ENCODE measurements at regions not wholly inside any gene's neighbourhood (a gene's known extent, or its start where the extent isn't known, plus 50 kb on each side); places are given as distances from the start of the nearest gene placed in this dataset.

- Histone ChIP-seq H3K56ac (ENCODE audit: low read length) (peak overlapping the region; percentile 13), H3K36me3 (ENCODE audit: control insufficient read depth, insufficient read depth, low read length) (no peaks in the 10 kb centered on the region), H3K4me3 (ENCODE audit: low read length) (no peak overlapping the region), H3K9ac (ENCODE audit: low read length) (no peak overlapping the region), H3K4me2 (ENCODE audit: low read length) (no peak overlapping the region), H2BK5ac (ENCODE audit: low read length) (no peak overlapping the region), H3K79me1 (ENCODE audit: low read length) (no peaks in the 10 kb centered on the region), H3K23ac (ENCODE audit: low read length) (no peak overlapping the region), H2AK5ac (ENCODE audit: low read length) (no peak overlapping the region), H2BK120ac (ENCODE audit: low read depth, low read length) (no peak overlapping the region), H3K18ac (ENCODE audit: low read length) (no peak overlapping the region), H3K79me2 (ENCODE audit: control insufficient read depth, insufficient read depth, low read length) (no peaks in the 10 kb centered on the region), H4K5ac (ENCODE audit: low read length) (no peak overlapping the region), H3K27ac (ENCODE audit: low read depth, low read length) (no peak overlapping the region), H3K27me3 (ENCODE audit: insufficient read depth, low read length, poor library complexity) (no peaks in the 10 kb centered on the region), H3K4ac (ENCODE audit: low read depth, low read length) (no peak overlapping the region), H4K8ac (ENCODE audit: low read depth, low read length) (no peak overlapping the region), H2BK15ac (replicated peaks; ENCODE audit: low read depth) (no peak overlapping the region), H3K4me1 (ENCODE audit: control insufficient read depth, low read depth, low read length) (no peaks in the 10 kb centered on the region)
- DNase-seq: peak; percentile 90
- no CpG with 5 or more reads among the region's 16 CpGs for WGBS (ENCODE audit: extremely low coverage, insufficient coverage, low lambda C conversion rate)
Measured at GRCh38 chr7:67377939-67378862, 381.6 kb downstream of the TYW1 start.

- H3K79me1 ChIP-seq (ENCODE audit: low read length): no peaks in the 10 kb centered on the region
- H3K23ac ChIP-seq (ENCODE audit: low read length): no peak overlapping the region
- H3K36me3 ChIP-seq (ENCODE audit: control insufficient read depth, insufficient read depth, low read length): no peaks in the 10 kb centered on the region
- H3K27ac ChIP-seq (ENCODE audit: low read depth, low read length): no peak overlapping the region
- no peak overlapping the region for H4K8ac ChIP-seq (ENCODE audit: low read depth, low read length)
- no peak overlapping the region for H4K5ac ChIP-seq (ENCODE audit: low read length)
- H3K9ac ChIP-seq (ENCODE audit: low read length): no peak overlapping the region
- no CpG with 5 or more reads among the region's 4 CpGs for WGBS (ENCODE audit: extremely low coverage, insufficient coverage, low lambda C conversion rate)
- H2BK120ac ChIP-seq (ENCODE audit: low read depth, low read length): no peak overlapping the region
- no peak overlapping the region for H2BK15ac ChIP-seq (replicated peaks; ENCODE audit: low read depth)
- no peak overlapping the region for H2AK5ac ChIP-seq (ENCODE audit: low read length)
- H3K56ac ChIP-seq (ENCODE audit: low read length): no peak overlapping the region
- no peak overlapping the region for H3K18ac ChIP-seq (ENCODE audit: low read length)
- H3K4me1 ChIP-seq (ENCODE audit: control insufficient read depth, low read depth, low read length): no peaks in the 10 kb centered on the region
- no peak overlapping the region for H3K4me2 ChIP-seq (ENCODE audit: low read length)
- H3K4ac ChIP-seq (ENCODE audit: low read depth, low read length): no peak overlapping the region
- no peaks in the 10 kb centered on the region for H3K79me2 ChIP-seq (ENCODE audit: control insufficient read depth, insufficient read depth, low read length)
- H3K27me3 ChIP-seq (ENCODE audit: insufficient read depth, low read length, poor library complexity): no peaks in the 10 kb centered on the region
- DNase-seq: no peak
- H3K4me3 ChIP-seq (ENCODE audit: low read length): no peak overlapping the region
- H2BK5ac ChIP-seq (ENCODE audit: low read length): no peak overlapping the region
Measured at GRCh38 chr7:67380326-67380725, 383.7 kb downstream of the TYW1 start.

- Histone ChIP-seq H4K8ac (ENCODE audit: low read depth, low read length) (no peak overlapping the region), H4K5ac (ENCODE audit: low read length) (no peak overlapping the region), H2AK5ac (ENCODE audit: low read length) (no peak overlapping the region), H3K79me1 (ENCODE audit: low read length) (no peaks in the 10 kb centered on the region), H3K23ac (ENCODE audit: low read length) (no peak overlapping the region), H2BK120ac (ENCODE audit: low read depth, low read length) (no peak overlapping the region), H3K18ac (ENCODE audit: low read length) (no peak overlapping the region), H3K27ac (ENCODE audit: low read depth, low read length) (no peak overlapping the region), H3K4me3 (ENCODE audit: low read length) (no peak overlapping the region), H3K4me2 (ENCODE audit: low read length) (no peak overlapping the region), H3K27me3 (ENCODE audit: insufficient read depth, low read length, poor library complexity) (no peaks in the 10 kb centered on the region), H3K56ac (ENCODE audit: low read length) (no peak overlapping the region), H3K9ac (ENCODE audit: low read length) (no peak overlapping the region), H2BK5ac (ENCODE audit: low read length) (no peak overlapping the region), H3K79me2 (ENCODE audit: control insufficient read depth, insufficient read depth, low read length) (no peaks in the 10 kb centered on the region), H3K36me3 (ENCODE audit: control insufficient read depth, insufficient read depth, low read length) (no peaks in the 10 kb centered on the region), H2BK15ac (replicated peaks; ENCODE audit: low read depth) (no peak overlapping the region), H3K4me1 (ENCODE audit: control insufficient read depth, low read depth, low read length) (no peaks in the 10 kb centered on the region), H3K4ac (ENCODE audit: low read depth, low read length) (no peak overlapping the region)
- DNase-seq: no peak
- no CpG with 5 or more reads among the region's 4 CpGs for WGBS (ENCODE audit: extremely low coverage, insufficient coverage, low lambda C conversion rate)
Measured at GRCh38 chr7:67380858-67381257, 384.2 kb downstream of the TYW1 start.

GRCh38 chr7:67387851-67388250 is 391.2 kb downstream of the TYW1 start:
- Histone ChIP-seq H2BK5ac (ENCODE audit: low read length) (no peak overlapping the region), H2AK5ac (ENCODE audit: low read length) (no peak overlapping the region), H3K27me3 (ENCODE audit: insufficient read depth, low read length, poor library complexity) (no peaks in the 10 kb centered on the region), H3K4me2 (ENCODE audit: low read length) (no peak overlapping the region), H3K9ac (ENCODE audit: low read length) (no peak overlapping the region), H2BK15ac (replicated peaks; ENCODE audit: low read depth) (no peak overlapping the region), H3K79me1 (ENCODE audit: low read length) (no peaks in the 10 kb centered on the region), H3K27ac (ENCODE audit: low read depth, low read length) (no peak overlapping the region), H3K4me1 (ENCODE audit: control insufficient read depth, low read depth, low read length) (no peaks in the 10 kb centered on the region), H3K4me3 (ENCODE audit: low read length) (no peak overlapping the region), H3K56ac (ENCODE audit: low read length) (no peak overlapping the region), H4K8ac (ENCODE audit: low read depth, low read length) (no peak overlapping the region), H3K18ac (ENCODE audit: low read length) (no peak overlapping the region), H3K4ac (ENCODE audit: low read depth, low read length) (no peak overlapping the region), H3K36me3 (ENCODE audit: control insufficient read depth, insufficient read depth, low read length) (no peaks in the 10 kb centered on the region), H2BK120ac (ENCODE audit: low read depth, low read length) (no peak overlapping the region), H3K23ac (ENCODE audit: low read length) (no peak overlapping the region), H3K79me2 (ENCODE audit: control insufficient read depth, insufficient read depth, low read length) (no peaks in the 10 kb centered on the region), H4K5ac (ENCODE audit: low read length) (no peak overlapping the region)
- DNase-seq: no peak
- no CpG with 5 or more reads among the region's 4 CpGs for WGBS (ENCODE audit: extremely low coverage, insufficient coverage, low lambda C conversion rate)

GRCh38 chr7:67391168-67391567 is 394.5 kb downstream of the TYW1 start:
- Histone ChIP-seq H3K4me1 (ENCODE audit: control insufficient read depth, low read depth, low read length) (no peaks in the 10 kb centered on the region), H3K4ac (ENCODE audit: low read depth, low read length) (no peak overlapping the region), H3K56ac (ENCODE audit: low read length) (no peak overlapping the region), H2BK5ac (ENCODE audit: low read length) (no peak overlapping the region), H2AK5ac (ENCODE audit: low read length) (no peak overlapping the region), H3K27ac (ENCODE audit: low read depth, low read length) (no peak overlapping the region), H4K8ac (ENCODE audit: low read depth, low read length) (no peak overlapping the region), H2BK120ac (ENCODE audit: low read depth, low read length) (no peak overlapping the region), H3K36me3 (ENCODE audit: control insufficient read depth, insufficient read depth, low read length) (no peaks in the 10 kb centered on the region), H3K4me2 (ENCODE audit: low read length) (no peak overlapping the region), H3K4me3 (ENCODE audit: low read length) (no peak overlapping the region), H3K79me2 (ENCODE audit: control insufficient read depth, insufficient read depth, low read length) (no peaks in the 10 kb centered on the region), H3K9ac (ENCODE audit: low read length) (no peak overlapping the region), H3K23ac (ENCODE audit: low read length) (no peak overlapping the region), H3K27me3 (ENCODE audit: insufficient read depth, low read length, poor library complexity) (no peaks in the 10 kb centered on the region), H3K79me1 (ENCODE audit: low read length) (no peaks in the 10 kb centered on the region), H4K5ac (ENCODE audit: low read length) (no peak overlapping the region), H2BK15ac (replicated peaks; ENCODE audit: low read depth) (no peak overlapping the region), H3K18ac (ENCODE audit: low read length) (no peak overlapping the region)
- DNase-seq: peak; percentile 13
- no CpG with 5 or more reads among the region's 19 CpGs for WGBS (ENCODE audit: extremely low coverage, insufficient coverage, low lambda C conversion rate)
